Esophagus muscularis mucosa (tissue), 4 donors: ENCODE measurements at regions not wholly inside any gene's neighbourhood (a gene's known extent, or its start where the extent isn't known, plus 50 kb on each side); places are given as distances from the start of the nearest gene placed in this dataset.

Experiments
- DNase-seq: peaks from one replicate; pipeline ENCODE4 v3.0.0-alpha.2; 2017; ENCODE audit errors: extremely low spot score
- H3K27ac ChIP-seq, 4 donors: fragments of 200-600 bp; sonication (generic); replicated peaks in 1 of 4; 1 replicate in 3 of 4; 2 replicates in 1 of 4; pipeline ENCODE4 v1.5.1; 2016 to 2019; ENCODE audit warnings: mild to moderate bottlenecking in 1 of 4
- H3K27me3 ChIP-seq, 4 donors: fragments of 200-600 bp; sonication (generic); one replicate each; pipeline versions ENCODE4 v1.5.1 to v1.6.0; 2016 to 2019
- H3K36me3 ChIP-seq, 4 donors: fragments of 200-600 bp; sonication (generic); one replicate each; pipeline ENCODE4 v1.5.1; 2016 to 2019
- H3K4me1 ChIP-seq, 4 donors: fragments of 200-600 bp; sonication (generic); one replicate each; pipeline ENCODE4 v1.5.1; 2016 to 2019
- H3K4me3 ChIP-seq, 4 donors: fragments of 200-600 bp; sonication (generic); 1 replicate in 2 of 4; 2 replicates in 2 of 4; pipeline ENCODE4 v1.5.1; 2016 to 2019; ENCODE audit warnings: mild to moderate bottlenecking in 4 of 4, moderate library complexity in 1 of 4
- H3K9me3 ChIP-seq, 4 donors: fragments of 200-600 bp; sonication (generic); 1 replicate in 3 of 4; 2 replicates in 1 of 4; pipeline ENCODE4 v1.5.1; 2016 to 2019
- CTCF ChIP-seq, 3 experiments: fragments of 200-600 bp in 2 of 3; fragments of 450-650 bp in 1 of 3; sonication (generic) in 2 of 3; IDR thresholded peaks; one replicate each; pipeline ENCODE4 v1.5.1; 2017 to 2019; ENCODE audit warnings: antibody characterized with exemption in 3 of 3, mild to moderate bottlenecking in 2 of 3, moderate library complexity in 1 of 3
- EP300 ChIP-seq: sonication (generic); formaldehyde crosslinking; IDR thresholded peaks from one replicate; pipeline ENCODE4 v1.6.1; 2017; ENCODE audit warnings: antibody characterized with exemption
- POLR2A ChIP-seq: fragments of 450-650 bp; IDR thresholded peaks from one replicate; pipeline ENCODE4 v1.6.1; 2017; ENCODE audit warnings: antibody characterized with exemption, moderate library complexity, mild to moderate bottlenecking, low read depth
- POLR2AphosphoS5 ChIP-seq, 2 donors: sonication (generic); formaldehyde crosslinking; IDR thresholded peaks; one replicate each; pipeline ENCODE4 v1.6.1; 2017; ENCODE audit warnings: antibody characterized with exemption in 2 of 2
- WGBS: methylation state at CpG from one replicate; pipeline ENCODE4 v1.1.5; 2018; 5-methylcytosine and 5-hydroxymethylcytosine counted together
- intact Hi-C: fragments of 100-400 bp; cut with DNase I; formaldehyde crosslinking; loops from one replicate; pipeline ENCODE4 v1.15.1; 2023

DNA sequence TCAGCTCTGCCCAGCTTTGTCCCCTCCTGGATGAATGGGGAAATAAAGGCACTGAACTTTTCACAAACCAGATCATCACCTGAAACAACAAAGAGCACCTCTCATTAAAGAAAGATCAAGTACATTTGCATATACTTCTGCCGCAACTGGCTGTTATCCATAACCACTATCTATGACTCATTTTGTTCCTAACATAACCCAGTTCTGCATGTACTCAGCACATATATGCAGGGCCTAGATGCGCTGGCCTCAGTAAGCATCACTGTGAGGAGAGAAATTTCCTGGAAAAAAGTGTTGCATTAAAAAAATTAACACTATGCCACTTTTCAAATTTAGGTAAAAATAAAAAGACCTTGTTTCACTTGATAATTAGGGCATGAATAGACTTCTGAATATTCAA lies 1718.4 kb downstream of the TP53TG3F start:
- no peaks in the 10 kb centered on the region for H3K27me3 ChIP-seq
- H3K4me3 ChIP-seq: no peak overlapping the region
- no peak overlapping the region for H3K27ac ChIP-seq
- H3K4me1 ChIP-seq: no peaks in the 10 kb centered on the region
- H3K9me3 ChIP-seq: no peaks in the 10 kb centered on the region
- intact Hi-C loops: no loop called here
- H3K36me3 ChIP-seq: no peaks in the 10 kb centered on the region
- whole genome bisulfite sequencing: 62% methylated on average over 2 of the region's 2 CpGs
- DNase-seq: peak; percentile 72
- no peak for TF ChIP-seq CTCF (IDR thresholded peaks at IDR 0.05)
- no peak for TF ChIP-seq EP300
- TF ChIP-seq POLR2AphosphoS5 (IDR thresholded peaks at IDR 0.05): no peak
- no peak for TF ChIP-seq POLR2A

DNA sequence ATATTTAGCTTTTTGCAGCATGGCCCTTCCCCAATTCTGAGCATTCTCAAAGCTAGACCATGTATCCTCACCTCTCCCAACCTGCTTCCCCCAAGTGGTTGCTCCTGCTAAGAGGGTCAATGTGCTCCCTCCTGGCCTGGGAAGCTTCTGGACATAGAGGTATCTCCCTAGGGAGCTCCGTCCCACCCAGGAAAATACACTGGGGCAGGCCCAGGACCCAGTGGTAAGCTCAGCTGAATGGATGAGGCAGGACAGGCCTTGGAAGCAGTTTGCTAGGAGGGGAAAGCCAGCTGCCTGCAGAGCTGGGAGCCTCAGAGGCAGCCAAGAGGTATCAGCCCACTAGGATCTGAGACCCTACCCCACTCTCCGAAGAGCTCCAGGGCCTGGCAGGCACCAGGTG lies 1721.6 kb downstream of the TP53TG3F start:
- H3K27ac ChIP-seq: no peak overlapping the region
- peaks cover 0 to 12% (median 0%) of the 10 kb centered on the region in 4 donors for H3K27me3 ChIP-seq
- no peaks in the 10 kb centered on the region for H3K9me3 ChIP-seq
- no peaks in the 10 kb centered on the region for H3K36me3 ChIP-seq
- no peaks in the 10 kb centered on the region for H3K4me1 ChIP-seq
- no peak overlapping the region for H3K4me3 ChIP-seq
- WGBS: 48% methylated on average over 2 of the region's 2 CpGs
- TF ChIP-seq POLR2A: no peak
- TF ChIP-seq EP300: no peak
- intact Hi-C loops: no loop called here
- peak; percentile 75 for DNase-seq

GRCh38 chr16:35181422-35182030 lies 1722.1 kb downstream of the TP53TG3F start:
- Histone ChIP-seq H3K36me3 (no peaks in the 10 kb centered on the region), H3K27ac (no peak overlapping the region), H3K9me3 (no peaks in the 10 kb centered on the region), H3K4me3 (no peak overlapping the region), H3K27me3 (peaks cover 0 to 16% (median 0%) of the 10 kb centered on the region in 4 donors), H3K4me1 (no peaks in the 10 kb centered on the region)
- DNase-seq: peak; percentile 39
- 56% methylated on average over 3 of the region's 6 CpGs for WGBS
- TF ChIP-seq CTCF (IDR thresholded peaks at IDR 0.05) (no peak), EP300 (no peak), POLR2A (no peak), POLR2AphosphoS5 (IDR thresholded peaks at IDR 0.05) (no peak)
- intact Hi-C loops: no loop called here

DNA sequence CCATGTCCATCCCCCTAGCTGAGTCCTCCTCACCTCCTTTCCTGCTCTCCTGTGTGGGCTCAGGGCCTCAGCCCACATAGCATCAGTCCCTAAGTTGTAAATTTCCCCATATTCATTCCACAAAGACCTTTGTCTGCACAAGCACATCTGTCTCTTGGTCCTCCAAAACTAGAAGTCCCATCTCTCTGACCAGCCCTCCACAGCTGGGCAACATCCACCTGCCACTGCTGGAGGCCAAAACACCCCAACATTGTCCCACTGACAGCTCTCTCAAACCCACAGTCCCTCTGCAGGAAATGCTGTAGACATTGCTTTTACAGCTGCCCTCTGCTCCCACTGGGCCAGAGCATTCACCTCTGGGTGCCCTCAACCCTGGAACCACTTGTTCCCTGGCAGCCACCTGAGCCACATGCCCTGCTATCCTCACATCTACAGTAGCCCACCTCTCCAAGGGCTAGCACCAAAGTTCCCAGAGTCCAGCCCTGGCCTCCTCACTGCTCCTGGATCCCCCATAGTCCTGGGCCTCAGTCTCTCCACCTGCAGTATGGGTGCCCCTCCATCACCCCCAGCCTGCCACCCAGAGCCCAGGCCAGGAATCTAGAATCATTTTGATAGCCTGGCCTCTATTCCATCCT lies 1722.7 kb downstream of the TP53TG3F start:
- Histone ChIP-seq H3K4me3 (no peak overlapping the region), H3K36me3 (no peaks in the 10 kb centered on the region), H3K27ac (no peak overlapping the region), H3K4me1 (no peaks in the 10 kb centered on the region), H3K27me3 (peaks cover 0 to 23% (median 0%) of the 10 kb centered on the region in 4 donors), H3K9me3 (no peaks in the 10 kb centered on the region)
- intact Hi-C loops: no loop called here
- DNase-seq: peak; percentile 88
- TF ChIP-seq CTCF (IDR thresholded peaks at IDR 0.05) (no peak), EP300 (no peak), POLR2AphosphoS5 (IDR thresholded peaks at IDR 0.05) (no peak), POLR2A (no peak)

DNA sequence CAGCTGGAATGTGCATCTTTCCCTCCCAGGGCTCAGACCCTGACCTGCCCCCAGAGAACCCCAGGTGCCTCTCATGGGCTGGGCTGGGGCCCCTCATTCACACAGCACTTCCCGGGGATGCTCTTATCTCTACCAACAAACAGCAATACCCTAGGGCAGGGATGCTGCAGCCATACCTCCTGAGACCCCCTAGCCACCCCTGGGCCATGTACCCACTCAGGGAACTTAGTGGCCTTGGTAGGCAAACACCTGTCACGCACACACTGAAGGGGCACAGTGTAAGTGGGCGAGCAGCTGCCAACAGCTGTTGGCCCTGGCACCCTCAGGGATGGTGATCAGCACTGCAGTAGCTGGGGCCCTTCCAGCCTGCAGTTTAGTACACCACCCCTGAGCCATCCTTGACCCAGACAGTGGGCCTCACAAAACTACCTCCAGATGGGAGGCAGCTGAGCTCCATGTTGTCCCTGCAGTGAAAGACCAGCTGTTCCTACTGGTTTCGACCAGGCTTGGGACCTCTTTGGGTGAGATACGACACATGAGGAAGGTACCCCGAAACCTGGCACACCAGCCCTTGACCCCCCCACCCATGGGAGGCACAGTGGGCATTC lies 1723.6 kb downstream of the TP53TG3F start:
- H3K4me1 ChIP-seq: no peaks in the 10 kb centered on the region
- no peak overlapping the region for H3K4me3 ChIP-seq
- WGBS: 55% methylated on average over 3 of the region's 6 CpGs
- peak; percentile 82 for DNase-seq
- H3K36me3 ChIP-seq: no peaks in the 10 kb centered on the region
- TF ChIP-seq POLR2A (no peak), POLR2AphosphoS5 (IDR thresholded peaks at IDR 0.05) (no peak), CTCF (IDR thresholded peaks at IDR 0.05) (no peak), EP300 (no peak)
- intact Hi-C loops: no loop called here
- peaks cover 0 to 23% (median 0%) of the 10 kb centered on the region in 4 donors for H3K27me3 ChIP-seq
- H3K9me3 ChIP-seq: no peaks in the 10 kb centered on the region
- H3K27ac ChIP-seq: no peak overlapping the region
